ENCODE measurements at regions not wholly inside any gene's neighbourhood (a gene's known extent, or its start where the extent isn't known, plus 50 kb on each side); places are given as distances from the start of the nearest gene placed in this dataset.

DNA sequence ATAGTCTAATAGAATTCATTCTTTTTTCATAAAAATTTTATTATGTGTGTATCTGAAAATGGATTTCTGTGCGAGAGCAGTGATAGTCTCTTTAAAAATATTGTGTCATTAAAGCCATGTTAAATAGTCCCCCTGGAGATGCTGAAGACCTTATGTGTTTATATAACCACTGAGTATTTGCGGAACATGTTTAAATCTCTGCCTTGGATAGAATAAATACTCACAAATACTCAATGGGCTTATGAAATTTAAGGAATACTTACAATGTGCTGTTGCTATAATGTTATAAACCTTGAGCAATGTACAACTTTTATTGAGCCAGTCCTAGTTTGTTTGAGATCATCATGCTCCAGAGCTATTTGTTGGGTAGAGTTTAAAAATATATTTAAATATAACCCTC lies 226.0 kb downstream of the SNAPC1 start:
- TF ChIP-seq, protein P1, sequence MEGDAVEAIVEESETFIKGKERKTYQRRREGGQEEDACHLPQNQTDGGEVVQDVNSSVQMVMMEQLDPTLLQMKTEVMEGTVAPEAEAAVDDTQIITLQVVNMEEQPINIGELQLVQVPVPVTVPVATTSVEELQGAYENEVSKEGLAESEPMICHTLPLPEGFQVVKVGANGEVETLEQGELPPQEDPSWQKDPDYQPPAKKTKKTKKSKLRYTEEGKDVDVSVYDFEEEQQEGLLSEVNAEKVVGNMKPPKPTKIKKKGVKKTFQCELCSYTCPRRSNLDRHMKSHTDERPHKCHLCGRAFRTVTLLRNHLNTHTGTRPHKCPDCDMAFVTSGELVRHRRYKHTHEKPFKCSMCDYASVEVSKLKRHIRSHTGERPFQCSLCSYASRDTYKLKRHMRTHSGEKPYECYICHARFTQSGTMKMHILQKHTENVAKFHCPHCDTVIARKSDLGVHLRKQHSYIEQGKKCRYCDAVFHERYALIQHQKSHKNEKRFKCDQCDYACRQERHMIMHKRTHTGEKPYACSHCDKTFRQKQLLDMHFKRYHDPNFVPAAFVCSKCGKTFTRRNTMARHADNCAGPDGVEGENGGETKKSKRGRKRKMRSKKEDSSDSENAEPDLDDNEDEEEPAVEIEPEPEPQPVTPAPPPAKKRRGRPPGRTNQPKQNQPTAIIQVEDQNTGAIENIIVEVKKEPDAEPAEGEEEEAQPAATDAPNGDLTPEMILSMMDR (IDR thresholded peaks at IDR 0.05; ENCODE audit: poor library complexity), result no peak
- no peak for TF ChIP-seq EZH2 (IDR thresholded peaks at IDR 0.05; ENCODE audit: borderline replicate concordance)

All from hepatocyte (in vitro differentiated cells).